ENCODE measurements at regions not wholly inside any gene's neighbourhood (a gene's known extent, or its start where the extent isn't known, plus 50 kb on each side); places are given as distances from the start of the nearest gene placed in this dataset.

DNA sequence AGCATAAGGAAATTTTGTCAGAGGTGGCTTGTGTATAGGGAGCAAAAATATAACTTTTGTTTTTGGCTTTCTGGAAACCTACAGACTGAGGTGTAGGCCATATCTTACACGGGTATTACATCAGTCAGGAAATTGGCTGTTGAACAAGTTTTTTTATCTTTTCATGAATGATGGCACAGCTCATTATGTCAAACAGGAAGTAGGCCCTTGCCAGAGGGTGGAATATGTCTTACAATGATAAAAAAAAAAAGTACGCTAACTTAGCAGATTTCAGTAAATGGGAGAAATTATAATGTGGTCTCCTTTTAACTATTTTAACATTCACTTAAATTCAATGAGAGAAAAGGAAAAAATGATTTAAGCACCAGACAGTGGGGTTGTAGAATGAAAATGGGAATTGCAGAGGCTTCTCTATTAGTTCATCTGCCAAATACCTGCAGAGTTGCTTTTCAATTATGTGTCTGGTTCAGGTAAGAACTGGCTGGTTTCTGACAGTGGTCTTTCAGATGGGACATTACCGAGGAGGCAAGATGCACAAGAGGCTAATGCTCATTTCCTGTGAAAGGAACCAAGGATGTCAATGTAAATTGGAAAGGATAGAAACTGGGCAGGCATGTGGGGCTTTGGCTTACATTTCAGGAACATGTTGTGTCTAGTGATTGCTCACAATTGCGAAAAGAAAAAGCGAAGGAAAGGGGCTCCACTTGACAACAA lies 169.9 kb downstream of the NNT start (continued):
- TF ChIP-seq, protein P1, sequence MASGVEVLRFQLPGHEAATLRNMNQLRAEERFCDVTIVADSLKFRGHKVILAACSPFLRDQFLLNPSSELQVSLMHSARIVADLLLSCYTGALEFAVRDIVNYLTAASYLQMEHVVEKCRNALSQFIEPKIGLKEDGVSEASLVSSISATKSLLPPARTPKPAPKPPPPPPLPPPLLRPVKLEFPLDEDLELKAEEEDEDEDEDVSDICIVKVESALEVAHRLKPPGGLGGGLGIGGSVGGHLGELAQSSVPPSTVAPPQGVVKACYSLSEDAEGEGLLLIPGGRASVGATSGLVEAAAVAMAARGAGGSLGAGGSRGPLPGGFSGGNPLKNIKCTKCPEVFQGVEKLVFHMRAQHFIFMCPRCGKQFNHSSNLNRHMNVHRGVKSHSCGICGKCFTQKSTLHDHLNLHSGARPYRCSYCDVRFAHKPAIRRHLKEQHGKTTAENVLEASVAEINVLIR (CRISPR knock-in tag; IDR thresholded peaks at IDR 0.05): peak; percentile 18; the same call in 1 of the 2 replicates
- TF ChIP-seq SMARCE1 (IDR thresholded peaks at IDR 0.05) (no peak; the same call in 1 of the 2 replicates), IRF2 (CRISPR knock-in tag; IDR thresholded peaks at IDR 0.05) (no peak), ZNF134 (CRISPR knock-in tag; conservative IDR thresholded peaks at IDR 0.05) (peak; percentile 12; the same call in 1 of the 2 replicates), RCOR1 (IDR thresholded peaks at IDR 0.05; ENCODE audit: borderline replicate concordance in 1 of 2, low read depth in 2 of 2, low read length in 2 of 2) (peak in 1 of 2 experiments; percentile 42; a peak in 1 of 4 replicates), PHB (CRISPR knock-in tag; IDR thresholded peaks at IDR 0.05) (no peak), SRF (CRISPR knock-in tag; IDR thresholded peaks at IDR 0.05) (no peak), SRSF9 (IDR thresholded peaks at IDR 0.05; ENCODE audit: borderline replicate concordance, low read depth, low read length) (no peak), DIDO1 (tag; IDR thresholded peaks at IDR 0.05; ENCODE audit: low read depth) (no peak), YBX1 (IDR thresholded peaks at IDR 0.05) (no peak), CREM (IDR thresholded peaks at IDR 0.05; ENCODE audit: low read depth) (peak; percentile 46), ZNF311 (CRISPR knock-in tag; IDR thresholded peaks at IDR 0.05) (peak; percentile 89), EP300 (IDR thresholded peaks at IDR 0.05; ENCODE audit: low read length) (peak; percentile 97), BRD4 (IDR thresholded peaks at IDR 0.05) (no peak)
- TF ChIP-seq, protein P2, sequence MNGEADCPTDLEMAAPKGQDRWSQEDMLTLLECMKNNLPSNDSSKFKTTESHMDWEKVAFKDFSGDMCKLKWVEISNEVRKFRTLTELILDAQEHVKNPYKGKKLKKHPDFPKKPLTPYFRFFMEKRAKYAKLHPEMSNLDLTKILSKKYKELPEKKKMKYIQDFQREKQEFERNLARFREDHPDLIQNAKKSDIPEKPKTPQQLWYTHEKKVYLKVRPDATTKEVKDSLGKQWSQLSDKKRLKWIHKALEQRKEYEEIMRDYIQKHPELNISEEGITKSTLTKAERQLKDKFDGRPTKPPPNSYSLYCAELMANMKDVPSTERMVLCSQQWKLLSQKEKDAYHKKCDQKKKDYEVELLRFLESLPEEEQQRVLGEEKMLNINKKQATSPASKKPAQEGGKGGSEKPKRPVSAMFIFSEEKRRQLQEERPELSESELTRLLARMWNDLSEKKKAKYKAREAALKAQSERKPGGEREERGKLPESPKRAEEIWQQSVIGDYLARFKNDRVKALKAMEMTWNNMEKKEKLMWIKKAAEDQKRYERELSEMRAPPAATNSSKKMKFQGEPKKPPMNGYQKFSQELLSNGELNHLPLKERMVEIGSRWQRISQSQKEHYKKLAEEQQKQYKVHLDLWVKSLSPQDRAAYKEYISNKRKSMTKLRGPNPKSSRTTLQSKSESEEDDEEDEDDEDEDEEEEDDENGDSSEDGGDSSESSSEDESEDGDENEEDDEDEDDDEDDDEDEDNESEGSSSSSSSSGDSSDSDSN (IDR thresholded peaks at IDR 0.05; ENCODE audit: borderline replicate concordance in 1 of 2, low read depth in 2 of 2, low read length in 2 of 2): no peak
- TF ChIP-seq, protein P3, sequence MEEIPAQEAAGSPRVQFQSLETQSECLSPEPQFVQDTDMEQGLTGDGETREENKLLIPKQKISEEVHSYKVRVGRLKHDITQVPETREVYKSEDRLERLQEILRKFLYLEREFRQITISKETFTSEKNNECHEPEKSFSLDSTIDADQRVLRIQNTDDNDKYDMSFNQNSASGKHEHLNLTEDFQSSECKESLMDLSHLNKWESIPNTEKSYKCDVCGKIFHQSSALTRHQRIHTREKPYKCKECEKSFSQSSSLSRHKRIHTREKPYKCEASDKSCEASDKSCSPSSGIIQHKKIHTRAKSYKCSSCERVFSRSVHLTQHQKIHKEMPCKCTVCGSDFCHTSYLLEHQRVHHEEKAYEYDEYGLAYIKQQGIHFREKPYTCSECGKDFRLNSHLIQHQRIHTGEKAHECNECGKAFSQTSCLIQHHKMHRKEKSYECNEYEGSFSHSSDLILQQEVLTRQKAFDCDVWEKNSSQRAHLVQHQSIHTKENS (CRISPR knock-in tag; IDR thresholded peaks at IDR 0.05): 0 out of 2 replicates have a peak, but pooled peaks have one; percentile 51
- TF ChIP-seq, protein P4, sequence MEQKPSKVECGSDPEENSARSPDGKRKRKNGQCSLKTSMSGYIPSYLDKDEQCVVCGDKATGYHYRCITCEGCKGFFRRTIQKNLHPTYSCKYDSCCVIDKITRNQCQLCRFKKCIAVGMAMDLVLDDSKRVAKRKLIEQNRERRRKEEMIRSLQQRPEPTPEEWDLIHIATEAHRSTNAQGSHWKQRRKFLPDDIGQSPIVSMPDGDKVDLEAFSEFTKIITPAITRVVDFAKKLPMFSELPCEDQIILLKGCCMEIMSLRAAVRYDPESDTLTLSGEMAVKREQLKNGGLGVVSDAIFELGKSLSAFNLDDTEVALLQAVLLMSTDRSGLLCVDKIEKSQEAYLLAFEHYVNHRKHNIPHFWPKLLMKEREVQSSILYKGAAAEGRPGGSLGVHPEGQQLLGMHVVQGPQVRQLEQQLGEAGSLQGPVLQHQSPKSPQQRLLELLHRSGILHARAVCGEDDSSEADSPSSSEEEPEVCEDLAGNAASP (IDR thresholded peaks at IDR 0.05): no peak
- TF ChIP-seq, protein P5, sequence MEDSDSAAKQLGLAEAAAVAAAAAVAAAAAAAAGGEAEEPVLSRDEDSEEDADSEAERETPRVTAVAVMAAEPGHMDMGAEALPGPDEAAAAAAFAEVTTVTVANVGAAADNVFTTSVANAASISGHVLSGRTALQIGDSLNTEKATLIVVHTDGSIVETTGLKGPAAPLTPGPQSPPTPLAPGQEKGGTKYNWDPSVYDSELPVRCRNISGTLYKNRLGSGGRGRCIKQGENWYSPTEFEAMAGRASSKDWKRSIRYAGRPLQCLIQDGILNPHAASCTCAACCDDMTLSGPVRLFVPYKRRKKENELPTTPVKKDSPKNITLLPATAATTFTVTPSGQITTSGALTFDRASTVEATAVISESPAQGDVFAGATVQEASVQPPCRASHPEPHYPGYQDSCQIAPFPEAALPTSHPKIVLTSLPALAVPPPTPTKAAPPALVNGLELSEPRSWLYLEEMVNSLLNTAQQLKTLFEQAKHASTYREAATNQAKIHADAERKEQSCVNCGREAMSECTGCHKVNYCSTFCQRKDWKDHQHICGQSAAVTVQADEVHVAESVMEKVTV (CRISPR knock-in tag; IDR thresholded peaks at IDR 0.05): 0 out of 2 replicates have a peak, but pooled peaks have one; percentile 31
- TF ChIP-seq, protein P6, sequence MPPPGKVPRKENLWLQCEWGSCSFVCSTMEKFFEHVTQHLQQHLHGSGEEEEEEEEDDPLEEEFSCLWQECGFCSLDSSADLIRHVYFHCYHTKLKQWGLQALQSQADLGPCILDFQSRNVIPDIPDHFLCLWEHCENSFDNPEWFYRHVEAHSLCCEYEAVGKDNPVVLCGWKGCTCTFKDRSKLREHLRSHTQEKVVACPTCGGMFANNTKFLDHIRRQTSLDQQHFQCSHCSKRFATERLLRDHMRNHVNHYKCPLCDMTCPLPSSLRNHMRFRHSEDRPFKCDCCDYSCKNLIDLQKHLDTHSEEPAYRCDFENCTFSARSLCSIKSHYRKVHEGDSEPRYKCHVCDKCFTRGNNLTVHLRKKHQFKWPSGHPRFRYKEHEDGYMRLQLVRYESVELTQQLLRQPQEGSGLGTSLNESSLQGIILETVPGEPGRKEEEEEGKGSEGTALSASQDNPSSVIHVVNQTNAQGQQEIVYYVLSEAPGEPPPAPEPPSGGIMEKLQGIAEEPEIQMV (tag; conservative IDR thresholded peaks at IDR 0.05; ENCODE audit: low read depth): peak; percentile 56
